GM21723 (cell line): ENCODE measurements at regions not wholly inside any gene's neighbourhood (a gene's known extent, or its start where the extent isn't known, plus 50 kb on each side); places are given as distances from the start of the nearest gene placed in this dataset.

Source experiments
- ATAC-seq: cut with Tn5 transposase; IDR thresholded peaks from one replicate; pipeline ENCODE4 v1.9.1; 2021; ENCODE audit warnings: mild to moderate bottlenecking, moderate library complexity; ENCODE audit not compliant: unreplicated experiment

GRCh38 chr4:32261196-32261595 is 1541.0 kb downstream of the PCDH7 start:
- no peak for ATAC-seq

GRCh38 chr4:32268863-32269262 is 1548.7 kb downstream of the PCDH7 start:
- ATAC-seq: no peak

GRCh38 chr4:32290102-32290501 is 1569.9 kb downstream of the PCDH7 start:
- ATAC-seq: no peak

GRCh38 chr4:32318926-32319325 is 1598.8 kb downstream of the PCDH7 start:
- no peak for ATAC-seq

DNA sequence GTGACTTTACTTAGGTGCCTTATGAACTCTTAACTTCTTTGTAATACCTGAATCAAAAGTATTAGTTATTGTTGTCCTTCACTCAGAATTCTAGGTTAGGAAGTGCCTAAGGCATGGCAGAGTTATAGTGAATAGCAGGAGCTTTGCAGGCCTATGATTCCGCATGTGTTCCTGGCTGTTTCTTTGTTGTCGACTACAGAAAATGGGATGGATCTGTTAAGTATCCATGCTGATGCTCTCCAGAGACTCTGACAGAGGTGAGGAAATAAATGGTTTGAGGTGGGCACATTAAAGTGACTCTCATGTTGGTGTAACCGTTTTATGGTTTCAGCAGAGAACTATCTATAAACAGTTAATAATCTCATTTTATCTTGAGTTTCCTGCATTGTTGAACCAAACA is 1601.3 kb downstream of the PCDH7 start:
- no peak for ATAC-seq

DNA sequence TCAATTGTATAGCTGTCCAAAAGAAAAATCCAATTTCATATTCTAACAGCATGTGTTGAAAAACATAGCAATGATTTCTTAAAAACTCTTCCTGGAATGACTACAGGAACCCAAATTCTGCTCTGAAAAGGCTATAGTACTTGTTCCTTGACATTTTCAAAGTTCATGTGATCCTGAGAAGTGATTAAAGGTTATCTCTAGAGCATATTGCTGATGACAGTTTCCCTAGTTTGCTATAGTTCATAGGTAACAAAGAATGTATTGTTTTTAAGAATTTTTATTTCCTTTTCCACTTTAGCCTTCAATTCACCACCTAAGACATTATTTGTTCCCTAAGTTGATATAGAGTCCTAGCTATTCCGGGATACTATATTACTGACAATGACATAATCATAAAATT is 1614.6 kb downstream of the PCDH7 start:
- ATAC-seq: no peak

DNA sequence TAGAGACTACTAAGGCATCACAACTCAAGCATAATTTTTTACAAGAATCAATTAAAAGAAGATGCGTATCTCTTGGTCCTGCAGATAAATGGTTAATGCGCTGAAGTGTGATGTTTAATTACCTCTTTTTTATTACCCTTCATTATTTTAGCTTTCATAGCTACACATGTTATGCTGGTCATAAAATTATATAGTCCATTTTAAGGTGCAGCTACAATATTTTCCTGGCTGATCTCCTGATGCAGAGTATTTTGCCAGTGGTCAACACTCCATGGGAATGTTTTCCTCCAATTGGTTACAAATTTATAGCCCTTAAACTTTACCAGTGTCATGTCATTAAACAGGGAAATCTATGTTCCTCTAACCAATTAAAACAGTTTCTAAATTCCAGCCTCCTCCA is 1617.2 kb downstream of the PCDH7 start:
- ATAC-seq: no peak

GRCh38 chr4:32340591-32340990 is 1620.4 kb downstream of the PCDH7 start:
- no peak for ATAC-seq

GRCh38 chr4:32341342-32341741 is 1621.2 kb downstream of the PCDH7 start:
- ATAC-seq: no peak

GRCh38 chr4:32342054-32342453 is 1621.9 kb downstream of the PCDH7 start:
- ATAC-seq: no peak

GRCh38 chr4:32349026-32349425 is 1628.9 kb downstream of the PCDH7 start:
- no peak for ATAC-seq

DNA sequence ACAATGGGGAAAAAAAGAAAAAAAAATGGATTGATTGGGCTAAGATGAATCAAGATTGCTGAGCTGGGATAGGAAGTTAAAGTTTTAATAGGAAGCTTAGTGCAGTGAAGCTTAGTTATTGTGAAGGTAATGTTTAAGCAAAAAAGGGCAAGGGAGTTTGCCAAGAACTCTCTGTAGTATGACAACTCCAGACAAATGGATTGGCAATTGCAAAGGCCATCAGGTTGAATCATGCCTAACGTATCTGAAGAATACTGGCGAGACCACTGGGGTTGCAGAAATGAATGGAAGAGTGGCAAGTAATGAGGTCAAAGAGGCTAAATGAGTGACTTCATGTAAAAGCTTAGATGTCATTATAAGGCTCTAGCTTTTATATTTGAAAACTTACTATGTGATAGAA is 1654.0 kb downstream of the PCDH7 start:
- ATAC-seq: no peak

GRCh38 chr4:32393806-32394205 is 1673.6 kb downstream of the PCDH7 start:
- ATAC-seq: no peak

- ATAC-seq: no peak
Measured at GRCh38 chr4:32394255-32394654, 1674.1 kb downstream of the PCDH7 start.

GRCh38 chr4:32396507-32397070 is 1676.4 kb downstream of the PCDH7 start:
- no peak for ATAC-seq

DNA sequence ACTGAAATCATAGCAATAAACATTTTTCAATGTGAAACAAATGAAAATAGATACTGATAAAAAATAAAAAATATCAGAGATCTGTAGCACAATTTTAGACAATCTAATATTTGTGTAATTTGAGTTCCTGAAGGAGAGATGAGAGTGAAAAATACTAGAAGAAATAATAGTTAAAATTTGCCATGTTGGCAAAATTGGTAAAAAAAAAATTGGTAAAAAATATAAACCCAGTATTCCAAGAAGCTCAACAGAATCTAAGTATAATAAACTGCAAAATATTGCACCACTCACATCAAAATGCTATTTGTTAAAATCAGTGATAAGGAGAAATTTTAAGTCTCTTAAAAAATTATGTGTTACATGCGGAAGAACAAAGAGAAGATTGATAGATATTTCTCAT is 1680.7 kb downstream of the PCDH7 start:
- ATAC-seq: no peak

DNA sequence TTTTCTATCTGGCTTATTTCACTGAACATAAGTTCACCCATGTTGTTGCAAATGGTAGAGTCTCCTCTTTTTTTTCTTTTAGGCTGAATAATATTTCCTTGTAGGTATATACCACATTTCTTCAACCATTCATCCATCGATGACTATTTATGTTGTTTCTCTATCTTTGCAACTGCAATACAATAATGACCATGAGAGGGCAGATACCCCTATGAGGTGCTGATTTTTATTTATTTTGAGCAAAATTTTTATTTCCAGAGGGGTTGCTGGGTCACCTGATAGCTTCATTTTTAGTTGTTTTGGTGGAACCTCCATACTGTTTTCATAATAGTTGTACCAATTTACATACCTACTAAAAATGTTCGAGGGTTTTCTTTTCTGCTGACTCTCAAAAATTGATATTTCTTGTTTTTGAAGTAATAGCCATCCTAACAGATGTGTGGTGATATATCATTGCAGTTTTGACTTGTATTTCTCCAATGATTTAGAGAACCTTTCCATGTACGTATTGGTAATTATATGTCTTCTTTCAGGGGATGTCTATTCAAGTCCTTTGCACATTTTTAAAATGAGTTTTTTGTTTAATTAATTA is 1697.0 kb downstream of the PCDH7 start:
- ATAC-seq: no peak

DNA sequence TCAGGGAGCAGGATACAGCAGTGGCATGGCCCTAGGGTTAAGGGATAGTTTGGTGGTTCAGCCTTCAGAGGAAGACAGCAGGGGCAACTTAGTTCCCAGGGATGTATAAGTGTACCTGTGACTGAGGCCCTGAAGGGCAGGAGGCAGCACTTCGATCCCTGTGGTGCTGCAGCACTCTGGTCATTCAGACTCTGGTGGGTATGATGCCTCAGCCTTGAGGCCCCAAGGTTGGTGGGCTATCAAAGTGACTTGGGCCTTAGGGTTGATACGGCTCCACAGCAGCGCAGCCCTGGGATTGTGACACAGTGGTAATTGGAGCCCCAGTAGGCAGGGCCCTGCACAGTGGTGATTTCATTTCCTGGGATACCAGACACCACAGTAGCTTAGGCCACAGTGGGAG is 1703.1 kb downstream of the PCDH7 start:
- no peak for ATAC-seq

DNA sequence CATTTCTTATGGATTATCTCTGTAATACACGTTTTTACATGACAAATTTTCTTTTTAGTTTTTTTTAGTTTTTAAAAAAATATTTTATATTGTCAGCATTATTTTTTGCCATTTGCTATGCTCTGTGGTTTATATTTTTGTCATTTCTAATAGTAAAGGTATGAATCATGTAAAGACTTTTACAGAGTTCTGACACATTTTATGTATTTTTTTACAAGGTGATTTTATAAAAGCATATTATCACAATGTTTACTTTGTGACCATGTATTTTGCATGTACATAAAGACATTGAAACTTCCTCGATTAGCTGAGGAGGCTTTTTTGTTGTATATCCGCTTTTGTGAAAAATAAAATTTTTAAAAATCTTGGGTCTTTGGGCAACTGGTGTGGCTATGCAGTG is 1705.1 kb downstream of the PCDH7 start:
- no peak for ATAC-seq

DNA sequence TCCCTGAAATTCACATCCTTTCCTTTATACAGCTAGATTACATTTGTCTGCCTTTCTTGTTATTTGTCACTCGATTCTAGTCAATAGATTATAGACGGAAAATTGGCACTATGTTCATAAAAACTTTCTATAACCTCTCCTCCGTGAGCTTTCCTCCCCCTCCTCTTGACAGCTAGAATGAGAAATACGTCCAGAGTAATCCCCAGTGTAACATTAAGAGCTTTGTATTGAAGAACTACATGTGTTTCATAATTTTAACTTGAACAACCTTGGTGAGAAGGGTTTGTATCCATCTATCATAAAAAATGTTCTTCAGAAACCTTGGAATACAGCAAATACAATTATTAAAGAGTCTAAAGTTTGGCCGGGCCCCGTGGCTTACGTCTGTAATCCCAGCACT is 1707.4 kb downstream of the PCDH7 start:
- no peak for ATAC-seq

DNA sequence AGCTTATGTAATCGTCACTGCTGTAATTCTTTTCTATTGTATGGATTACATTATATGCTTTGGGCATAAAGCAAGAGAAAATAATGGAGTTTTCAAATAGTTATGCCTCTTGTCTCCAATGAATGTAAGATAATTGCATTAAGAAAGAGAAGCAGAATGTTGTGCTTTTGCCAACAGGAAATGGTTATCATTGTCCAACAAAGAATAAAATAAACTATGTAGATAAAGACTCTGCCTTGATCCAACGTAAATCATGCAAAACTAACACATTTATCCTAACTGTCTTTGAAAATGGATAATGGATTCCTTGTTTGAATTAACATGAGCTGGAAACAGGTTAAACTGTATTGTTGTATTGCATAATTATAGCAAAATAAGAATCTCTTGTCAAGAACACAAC is 1709.0 kb downstream of the PCDH7 start:
- ATAC-seq: no peak

GRCh38 chr4:32435308-32435707 is 1715.1 kb downstream of the PCDH7 start:
- no peak for ATAC-seq

DNA sequence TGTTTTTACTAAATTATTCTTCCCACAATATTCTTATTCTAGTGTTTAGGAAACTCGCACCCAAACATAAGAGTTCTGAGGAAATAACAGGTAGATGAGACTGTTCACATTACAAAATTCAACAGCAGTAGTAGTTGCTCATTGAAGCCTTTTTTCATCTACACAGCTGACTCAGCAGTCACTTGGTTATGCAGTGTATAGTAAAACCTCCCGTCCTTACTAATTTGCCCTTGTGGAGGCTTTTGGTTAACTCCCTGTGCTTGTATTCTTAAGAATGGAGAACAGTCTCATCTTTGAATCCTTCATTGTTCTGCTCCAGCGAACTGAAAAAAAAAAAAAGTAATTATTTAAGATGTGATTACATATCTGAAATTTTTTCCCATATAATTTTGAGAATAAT is 1716.6 kb downstream of the PCDH7 start:
- no peak for ATAC-seq
